ENCODE measurements at regions not wholly inside any gene's neighbourhood (a gene's known extent, or its start where the extent isn't known, plus 50 kb on each side); places are given as distances from the start of the nearest gene placed in this dataset.

DNA sequence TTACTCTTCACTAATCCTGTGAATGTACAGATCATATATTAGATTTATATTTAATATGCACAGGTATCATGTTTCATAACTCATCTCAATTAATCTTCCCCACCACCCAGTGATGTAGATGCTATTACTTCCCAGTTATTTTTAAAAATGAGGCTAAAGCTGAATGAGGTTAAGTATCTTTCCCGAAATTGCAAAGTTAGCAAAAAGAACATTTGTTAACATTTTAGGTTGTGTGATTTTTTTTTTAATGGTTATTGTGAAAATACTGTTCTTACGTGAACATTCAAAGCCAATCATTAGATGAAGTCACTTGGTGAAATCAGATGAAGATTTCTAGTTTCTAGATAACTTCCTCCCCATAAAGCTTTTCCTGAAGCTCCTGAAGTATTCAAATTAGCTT is 186.9 kb upstream of the PLEKHA5 start:
- no peak for TF ChIP-seq ZNF565 (CRISPR knock-in tag; conservative IDR thresholded peaks at IDR 0.05; ENCODE audit: low read depth)
- no peak for TF ChIP-seq SNAI2 (CRISPR knock-in tag; IDR thresholded peaks at IDR 0.05)
- TF ChIP-seq RARB (CRISPR knock-in tag; IDR thresholded peaks at IDR 0.05), result no peak
- TF ChIP-seq ZNF70 (CRISPR knock-in tag; IDR thresholded peaks at IDR 0.05), result no peak
- no peak for TF ChIP-seq ARNTL (CRISPR knock-in tag; IDR thresholded peaks at IDR 0.05; ENCODE audit: borderline replicate concordance, low read depth)
- no peak for TF ChIP-seq TOX (CRISPR knock-in tag; IDR thresholded peaks at IDR 0.05; ENCODE audit: borderline replicate concordance)
- TF ChIP-seq TCF4 (CRISPR knock-in tag; IDR thresholded peaks at IDR 0.05; ENCODE audit: borderline replicate concordance), result no peak
- TF ChIP-seq, protein P1, sequence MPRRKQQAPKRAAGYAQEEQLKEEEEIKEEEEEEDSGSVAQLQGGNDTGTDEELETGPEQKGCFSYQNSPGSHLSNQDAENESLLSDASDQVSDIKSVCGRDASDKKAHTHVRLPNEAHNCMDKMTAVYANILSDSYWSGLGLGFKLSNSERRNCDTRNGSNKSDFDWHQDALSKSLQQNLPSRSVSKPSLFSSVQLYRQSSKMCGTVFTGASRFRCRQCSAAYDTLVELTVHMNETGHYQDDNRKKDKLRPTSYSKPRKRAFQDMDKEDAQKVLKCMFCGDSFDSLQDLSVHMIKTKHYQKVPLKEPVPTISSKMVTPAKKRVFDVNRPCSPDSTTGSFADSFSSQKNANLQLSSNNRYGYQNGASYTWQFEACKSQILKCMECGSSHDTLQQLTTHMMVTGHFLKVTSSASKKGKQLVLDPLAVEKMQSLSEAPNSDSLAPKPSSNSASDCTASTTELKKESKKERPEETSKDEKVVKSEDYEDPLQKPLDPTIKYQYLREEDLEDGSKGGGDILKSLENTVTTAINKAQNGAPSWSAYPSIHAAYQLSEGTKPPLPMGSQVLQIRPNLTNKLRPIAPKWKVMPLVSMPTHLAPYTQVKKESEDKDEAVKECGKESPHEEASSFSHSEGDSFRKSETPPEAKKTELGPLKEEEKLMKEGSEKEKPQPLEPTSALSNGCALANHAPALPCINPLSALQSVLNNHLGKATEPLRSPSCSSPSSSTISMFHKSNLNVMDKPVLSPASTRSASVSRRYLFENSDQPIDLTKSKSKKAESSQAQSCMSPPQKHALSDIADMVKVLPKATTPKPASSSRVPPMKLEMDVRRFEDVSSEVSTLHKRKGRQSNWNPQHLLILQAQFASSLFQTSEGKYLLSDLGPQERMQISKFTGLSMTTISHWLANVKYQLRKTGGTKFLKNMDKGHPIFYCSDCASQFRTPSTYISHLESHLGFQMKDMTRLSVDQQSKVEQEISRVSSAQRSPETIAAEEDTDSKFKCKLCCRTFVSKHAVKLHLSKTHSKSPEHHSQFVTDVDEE (CRISPR knock-in tag; IDR thresholded peaks at IDR 0.05), result no peak
- TF ChIP-seq CSDC2 (CRISPR knock-in tag; IDR thresholded peaks at IDR 0.05), result no peak
- TF ChIP-seq, protein P2, sequence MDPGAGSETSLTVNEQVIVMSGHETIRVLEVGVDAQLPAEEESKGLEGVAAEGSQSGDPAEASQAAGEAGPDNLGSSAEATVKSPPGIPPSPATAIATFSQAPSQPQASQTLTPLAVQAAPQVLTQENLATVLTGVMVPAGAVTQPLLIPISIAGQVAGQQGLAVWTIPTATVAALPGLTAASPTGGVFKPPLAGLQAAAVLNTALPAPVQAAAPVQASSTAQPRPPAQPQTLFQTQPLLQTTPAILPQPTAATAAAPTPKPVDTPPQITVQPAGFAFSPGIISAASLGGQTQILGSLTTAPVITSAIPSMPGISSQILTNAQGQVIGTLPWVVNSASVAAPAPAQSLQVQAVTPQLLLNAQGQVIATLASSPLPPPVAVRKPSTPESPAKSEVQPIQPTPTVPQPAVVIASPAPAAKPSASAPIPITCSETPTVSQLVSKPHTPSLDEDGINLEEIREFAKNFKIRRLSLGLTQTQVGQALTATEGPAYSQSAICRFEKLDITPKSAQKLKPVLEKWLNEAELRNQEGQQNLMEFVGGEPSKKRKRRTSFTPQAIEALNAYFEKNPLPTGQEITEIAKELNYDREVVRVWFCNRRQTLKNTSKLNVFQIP (CRISPR knock-in tag; IDR thresholded peaks at IDR 0.05; ENCODE audit: borderline replicate concordance, low read depth), result no peak
- TF ChIP-seq ZFP3 (CRISPR knock-in tag; IDR thresholded peaks at IDR 0.05), result no peak
- no peak for TF ChIP-seq BACH2 (CRISPR knock-in tag; IDR thresholded peaks at IDR 0.05; ENCODE audit: borderline replicate concordance)
- TF ChIP-seq ZNF8 (CRISPR knock-in tag; IDR thresholded peaks at IDR 0.05), result no peak
- TF ChIP-seq OSR1 (CRISPR knock-in tag; IDR thresholded peaks at IDR 0.05), result no peak
- no peak for TF ChIP-seq CSRNP3 (CRISPR knock-in tag; IDR thresholded peaks at IDR 0.05)
- TF ChIP-seq, protein P3, sequence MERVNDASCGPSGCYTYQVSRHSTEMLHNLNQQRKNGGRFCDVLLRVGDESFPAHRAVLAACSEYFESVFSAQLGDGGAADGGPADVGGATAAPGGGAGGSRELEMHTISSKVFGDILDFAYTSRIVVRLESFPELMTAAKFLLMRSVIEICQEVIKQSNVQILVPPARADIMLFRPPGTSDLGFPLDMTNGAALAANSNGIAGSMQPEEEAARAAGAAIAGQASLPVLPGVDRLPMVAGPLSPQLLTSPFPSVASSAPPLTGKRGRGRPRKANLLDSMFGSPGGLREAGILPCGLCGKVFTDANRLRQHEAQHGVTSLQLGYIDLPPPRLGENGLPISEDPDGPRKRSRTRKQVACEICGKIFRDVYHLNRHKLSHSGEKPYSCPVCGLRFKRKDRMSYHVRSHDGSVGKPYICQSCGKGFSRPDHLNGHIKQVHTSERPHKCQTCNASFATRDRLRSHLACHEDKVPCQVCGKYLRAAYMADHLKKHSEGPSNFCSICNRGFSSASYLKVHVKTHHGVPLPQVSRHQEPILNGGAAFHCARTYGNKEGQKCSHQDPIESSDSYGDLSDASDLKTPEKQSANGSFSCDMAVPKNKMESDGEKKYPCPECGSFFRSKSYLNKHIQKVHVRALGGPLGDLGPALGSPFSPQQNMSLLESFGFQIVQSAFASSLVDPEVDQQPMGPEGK (CRISPR knock-in tag; IDR thresholded peaks at IDR 0.05; ENCODE audit: borderline replicate concordance), result no peak

GRCh38 chr12:18943200-18943599 is 186.3 kb upstream of the PLEKHA5 start:
- no peak for ATAC-seq

More for the DNA sequence above, 186.9 kb upstream of the PLEKHA5 start:
- no peak for ATAC-seq

DNA sequence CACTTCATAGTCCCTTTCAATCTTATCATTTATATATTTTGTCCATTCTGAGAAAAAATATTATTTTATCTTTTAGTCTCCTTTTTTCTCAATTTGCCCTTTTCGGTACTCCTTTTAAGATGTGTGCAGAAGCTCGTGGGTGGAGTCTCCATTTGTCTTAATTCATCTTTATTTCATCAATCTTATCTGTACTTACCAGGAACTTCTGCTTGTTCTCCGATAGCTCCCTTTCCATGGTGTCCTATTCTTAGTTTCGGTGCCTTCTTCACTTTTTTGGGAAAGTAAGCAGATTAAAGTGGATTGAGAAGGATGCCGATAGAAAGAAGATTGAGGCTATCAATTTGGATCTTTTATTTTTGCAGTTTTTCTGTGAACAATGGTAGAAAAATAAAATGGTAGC is 183.4 kb upstream of the PLEKHA5 start:
- ATAC-seq, result no peak
- TF ChIP-seq PPARA (CRISPR knock-in tag; IDR thresholded peaks at IDR 0.05; ENCODE audit: borderline replicate concordance), result no peak
- TF ChIP-seq, protein P3 (CRISPR knock-in tag; IDR thresholded peaks at IDR 0.05; ENCODE audit: borderline replicate concordance), result no peak
- TF ChIP-seq BACH2 (CRISPR knock-in tag; IDR thresholded peaks at IDR 0.05; ENCODE audit: borderline replicate concordance), result no peak
- TF ChIP-seq TOX (CRISPR knock-in tag; IDR thresholded peaks at IDR 0.05; ENCODE audit: borderline replicate concordance), result no peak
- TF ChIP-seq OSR1 (CRISPR knock-in tag; IDR thresholded peaks at IDR 0.05), result no peak
- no peak for TF ChIP-seq ZFP30 (CRISPR knock-in tag; IDR thresholded peaks at IDR 0.05)
- TF ChIP-seq ESRRG (CRISPR knock-in tag; IDR thresholded peaks at IDR 0.05), result no peak
- TF ChIP-seq RARB (CRISPR knock-in tag; IDR thresholded peaks at IDR 0.05), result no peak
- no peak for TF ChIP-seq GLIS3 (CRISPR knock-in tag; IDR thresholded peaks at IDR 0.05)
- TF ChIP-seq TCF4 (CRISPR knock-in tag; IDR thresholded peaks at IDR 0.05; ENCODE audit: borderline replicate concordance), result no peak
- TF ChIP-seq ZNF8 (CRISPR knock-in tag; IDR thresholded peaks at IDR 0.05), result no peak
- no peak for TF ChIP-seq ZNF70 (CRISPR knock-in tag; IDR thresholded peaks at IDR 0.05)
- no peak for TF ChIP-seq ISL1 (CRISPR knock-in tag; IDR thresholded peaks at IDR 0.05)
- TF ChIP-seq, protein P2 (CRISPR knock-in tag; IDR thresholded peaks at IDR 0.05; ENCODE audit: borderline replicate concordance, low read depth), result no peak
- TF ChIP-seq, protein P4, sequence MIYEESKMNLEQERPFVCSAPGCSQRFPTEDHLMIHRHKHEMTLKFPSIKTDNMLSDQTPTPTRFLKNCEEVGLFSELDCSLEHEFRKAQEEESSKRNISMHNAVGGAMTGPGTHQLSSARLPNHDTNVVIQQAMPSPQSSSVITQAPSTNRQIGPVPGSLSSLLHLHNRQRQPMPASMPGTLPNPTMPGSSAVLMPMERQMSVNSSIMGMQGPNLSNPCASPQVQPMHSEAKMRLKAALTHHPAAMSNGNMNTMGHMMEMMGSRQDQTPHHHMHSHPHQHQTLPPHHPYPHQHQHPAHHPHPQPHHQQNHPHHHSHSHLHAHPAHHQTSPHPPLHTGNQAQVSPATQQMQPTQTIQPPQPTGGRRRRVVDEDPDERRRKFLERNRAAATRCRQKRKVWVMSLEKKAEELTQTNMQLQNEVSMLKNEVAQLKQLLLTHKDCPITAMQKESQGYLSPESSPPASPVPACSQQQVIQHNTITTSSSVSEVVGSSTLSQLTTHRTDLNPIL (CRISPR knock-in tag; IDR thresholded peaks at IDR 0.05; ENCODE audit: low read depth), result no peak
- TF ChIP-seq CSDC2 (CRISPR knock-in tag; IDR thresholded peaks at IDR 0.05), result no peak
- no peak for TF ChIP-seq CSRNP3 (CRISPR knock-in tag; IDR thresholded peaks at IDR 0.05)

More at GRCh38 chr12:18943200-18943599, 186.3 kb upstream of the PLEKHA5 start:
- no peak for TF ChIP-seq ZNF565 (CRISPR knock-in tag; conservative IDR thresholded peaks at IDR 0.05; ENCODE audit: low read depth)
